HG02981 (cell line): ENCODE measurements at regions not wholly inside any gene's neighbourhood (a gene's known extent, or its start where the extent isn't known, plus 50 kb on each side); places are given as distances from the start of the nearest gene placed in this dataset.

Source experiments
- ATAC-seq: cut with Tn5 transposase; IDR thresholded peaks from one replicate; pipeline ENCODE4 v1.9.1; 2021; ENCODE audit warnings: mild to moderate bottlenecking, moderate library complexity; ENCODE audit not compliant: unreplicated experiment

GRCh38 chr2:65664931-65665330 is 232.5 kb upstream of the SPRED2 start:
- ATAC-seq, result no peak

DNA sequence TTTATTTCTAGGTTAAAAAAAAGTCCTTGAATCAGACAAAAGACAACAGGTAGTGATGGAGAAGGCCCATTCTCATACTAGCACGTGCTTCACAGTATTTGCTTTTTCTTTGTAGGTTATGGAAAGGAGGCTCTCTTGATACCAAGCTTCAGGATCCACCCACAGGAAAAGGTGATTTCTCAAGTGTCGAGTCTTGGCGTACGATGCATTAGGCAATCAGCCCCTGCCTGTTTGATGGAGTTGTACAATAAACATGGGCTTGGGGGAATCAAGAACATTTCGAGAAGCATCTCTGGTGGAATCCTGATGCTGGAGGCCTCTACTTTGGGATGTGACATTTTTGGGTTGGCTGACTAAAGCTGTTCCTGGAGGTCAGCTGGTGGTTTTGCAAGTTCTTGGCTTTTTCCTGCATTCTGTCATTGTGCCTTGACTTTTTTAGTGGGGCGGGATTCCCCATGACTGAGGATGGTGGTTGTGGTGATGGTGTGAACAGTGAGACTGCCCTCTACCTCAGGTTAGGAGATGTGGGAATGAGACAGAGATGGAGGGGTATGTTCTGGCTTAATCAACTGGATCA is 231.5 kb upstream of the SPRED2 start:
- no peak for ATAC-seq

DNA sequence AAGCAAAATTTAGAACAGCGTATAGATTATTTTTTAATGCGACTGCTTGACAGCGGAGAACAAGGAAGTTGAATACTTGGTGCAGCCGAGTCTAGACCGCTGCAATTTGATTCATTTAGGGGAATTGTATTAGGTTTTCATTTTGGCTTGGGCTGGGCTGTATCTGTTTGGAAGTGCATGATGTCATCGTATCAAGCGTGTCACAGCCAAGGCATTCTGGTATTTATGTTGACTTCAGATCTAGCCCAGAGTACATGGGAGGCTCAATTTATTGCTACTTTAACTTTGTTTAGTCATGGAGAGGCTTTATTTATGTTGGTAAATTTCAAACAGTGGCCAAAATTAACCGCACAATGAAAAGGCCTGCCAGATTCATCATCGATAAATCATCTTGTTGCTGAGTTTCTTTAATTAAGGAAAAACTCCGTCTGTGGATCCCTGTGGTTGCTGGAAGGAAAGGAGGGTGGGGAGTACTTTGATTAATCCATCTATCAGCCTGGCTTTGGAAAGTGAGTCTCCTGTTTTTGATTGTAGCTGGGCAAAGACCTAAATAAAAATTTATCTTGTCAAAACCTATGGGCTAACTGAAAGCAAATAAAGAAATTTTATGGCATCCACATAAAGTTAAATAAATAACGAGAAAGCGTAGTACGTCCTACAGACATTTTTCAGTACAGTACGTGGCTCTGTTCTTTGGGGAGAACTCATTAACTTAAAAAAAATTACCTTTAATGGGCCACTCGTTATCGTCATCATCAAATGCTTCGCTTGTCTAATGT is 230.4 kb upstream of the SPRED2 start:
- ATAC-seq, result no peak

GRCh38 chr2:65661980-65662653 is 229.7 kb upstream of the SPRED2 start:
- ATAC-seq, result no peak

- ATAC-seq, result no peak
Measured at GRCh38 chr2:65660340-65660739, 227.9 kb upstream of the SPRED2 start.

DNA sequence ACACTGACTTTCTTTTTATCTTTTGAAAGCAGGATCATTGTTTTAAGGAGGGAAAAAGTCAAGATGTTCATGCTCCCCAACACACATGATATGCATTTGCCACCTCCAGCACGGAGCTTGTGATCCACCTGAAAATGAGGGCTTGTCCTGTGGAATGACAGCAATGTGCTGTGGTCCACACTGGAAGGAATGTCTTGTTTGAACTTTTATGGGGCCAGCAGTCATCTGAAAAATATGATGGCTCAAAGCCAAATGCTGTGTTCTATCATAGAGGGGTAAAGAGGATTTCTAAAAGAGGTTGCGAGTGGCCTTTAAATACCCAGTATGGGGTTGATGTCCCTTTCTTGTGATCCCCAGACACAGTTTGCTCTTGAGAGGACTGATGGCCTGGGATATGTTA is 226.5 kb upstream of the SPRED2 start:
- ATAC-seq, result no peak

DNA sequence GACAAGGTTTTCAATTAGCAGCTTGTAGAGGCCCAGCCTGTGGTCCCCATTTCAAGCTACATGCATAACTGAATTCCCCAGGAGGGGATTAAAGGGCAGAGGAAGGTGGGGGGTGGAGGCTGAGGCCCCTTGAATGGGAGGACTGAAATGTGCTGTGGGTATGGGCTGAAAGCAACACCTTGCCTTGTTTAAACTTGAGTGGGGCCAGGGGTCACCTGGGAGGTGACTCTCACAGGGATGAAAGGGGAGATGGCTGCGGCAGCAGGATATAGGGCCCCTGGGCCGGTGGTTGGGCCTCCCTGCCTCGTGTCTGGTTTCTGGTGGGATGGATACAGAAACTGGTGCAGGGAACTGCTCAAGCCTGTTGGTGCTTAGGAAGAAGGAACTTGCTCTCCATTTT is 225.9 kb upstream of the SPRED2 start:
- ATAC-seq, result no peak

- no peak for ATAC-seq
Measured at GRCh38 chr2:65656160-65656718, 223.8 kb upstream of the SPRED2 start.

DNA sequence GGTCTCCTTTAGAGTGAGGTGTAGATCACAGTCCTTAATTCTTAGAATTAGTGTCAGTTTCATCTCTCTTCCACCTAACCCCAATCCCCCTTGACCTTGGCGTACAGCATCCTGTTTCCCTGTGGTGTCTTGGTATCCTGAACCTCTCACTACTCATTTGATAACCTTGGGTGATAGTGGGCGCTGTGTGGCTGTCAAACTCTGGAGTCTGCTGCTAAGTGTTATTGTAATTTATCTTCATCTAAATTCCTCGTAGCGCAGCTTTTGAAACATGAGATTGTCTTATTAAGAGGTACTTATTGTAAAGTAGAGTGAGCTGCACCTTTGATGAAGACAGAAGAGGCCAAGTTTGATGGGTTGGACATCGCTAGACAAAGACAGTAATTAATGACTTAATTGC is 222.6 kb upstream of the SPRED2 start:
- ATAC-seq, result no peak

- ATAC-seq, result no peak
Measured at GRCh38 chr2:65654496-65654895, 222.1 kb upstream of the SPRED2 start.

DNA sequence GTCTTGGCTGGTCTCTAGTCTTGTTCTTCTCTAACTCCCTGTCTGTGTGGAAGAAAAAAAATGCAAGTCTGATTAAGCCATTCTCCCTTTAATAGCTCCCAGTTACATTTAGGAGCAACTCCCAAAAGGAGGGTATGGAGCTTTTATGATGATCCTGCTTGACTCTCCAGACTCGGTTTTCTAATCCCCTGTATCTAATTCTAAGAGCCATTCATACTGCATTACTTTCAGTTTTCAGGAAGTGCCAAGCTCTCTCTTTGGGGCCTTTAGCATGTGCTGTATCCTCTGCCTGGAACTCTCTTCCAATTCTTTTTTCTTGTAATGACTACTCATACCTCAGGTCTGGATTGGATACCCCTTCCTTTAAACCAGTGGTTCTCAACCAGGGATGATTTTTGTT is 219.7 kb upstream of the SPRED2 start:
- no peak for ATAC-seq

GRCh38 chr2:65649811-65650589 is 217.6 kb upstream of the SPRED2 start:
- no peak for ATAC-seq

- ATAC-seq, result no peak
Measured at GRCh38 chr2:65647249-65647842, 214.9 kb upstream of the SPRED2 start.

DNA sequence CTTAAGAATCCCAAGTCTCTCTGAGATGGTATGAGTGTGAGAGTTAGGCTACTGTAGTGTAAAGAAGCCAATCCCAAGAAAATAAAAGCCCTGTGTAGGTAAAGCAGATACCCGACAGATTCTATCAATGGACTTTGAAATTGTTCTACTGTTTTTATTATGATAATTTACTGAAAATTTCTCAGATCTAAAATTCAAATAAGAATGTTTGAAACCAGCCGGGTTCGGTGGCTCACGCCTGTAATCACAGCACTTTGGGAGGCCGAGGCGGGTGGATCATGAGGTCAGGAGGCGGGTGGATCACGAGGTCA is 208.3 kb upstream of the SPRED2 start:
- ATAC-seq, result no peak

GRCh38 chr2:65639156-65639864 is 206.9 kb upstream of the SPRED2 start:
- no peak for ATAC-seq

DNA sequence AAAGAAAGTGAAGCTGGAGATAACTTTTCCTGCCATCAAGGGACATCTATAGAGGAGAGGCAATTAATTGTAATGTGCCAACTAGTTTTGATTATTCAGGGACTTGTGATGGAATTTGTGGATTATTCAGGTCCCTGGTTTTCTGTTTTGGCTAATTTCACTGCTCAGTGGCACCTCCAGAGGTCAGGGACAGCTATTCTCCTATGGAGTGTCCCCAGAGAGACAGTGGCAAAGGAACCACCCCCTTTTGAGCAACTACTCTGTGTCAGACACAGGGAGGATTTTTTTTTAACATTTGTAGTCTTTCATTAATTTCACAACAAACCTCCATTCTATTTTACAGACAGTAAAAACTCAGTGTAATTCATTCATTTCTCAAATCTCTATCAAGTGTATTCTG is 206.0 kb upstream of the SPRED2 start:
- ATAC-seq, result no peak

- no peak for ATAC-seq
Measured at GRCh38 chr2:65636813-65637483, 204.5 kb upstream of the SPRED2 start.

DNA sequence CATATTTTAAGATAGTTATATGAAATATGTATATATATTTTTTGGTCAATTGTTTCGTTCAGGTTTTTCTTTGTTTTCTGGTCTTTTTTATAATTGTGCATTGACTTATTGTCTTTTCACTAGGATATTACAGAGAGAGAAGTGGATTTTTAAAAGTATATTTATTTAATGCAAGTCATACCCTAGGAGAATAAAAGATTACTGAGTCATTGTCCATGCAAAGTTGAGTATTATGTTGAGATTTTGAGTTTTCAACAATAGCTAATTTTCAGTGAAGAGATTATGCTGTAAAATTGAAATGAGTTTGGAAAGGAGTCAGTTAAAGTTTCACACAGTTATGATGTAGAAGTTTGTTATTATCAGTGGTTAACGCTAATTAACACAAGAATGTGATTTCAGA is 203.6 kb upstream of the SPRED2 start:
- no peak for ATAC-seq

DNA sequence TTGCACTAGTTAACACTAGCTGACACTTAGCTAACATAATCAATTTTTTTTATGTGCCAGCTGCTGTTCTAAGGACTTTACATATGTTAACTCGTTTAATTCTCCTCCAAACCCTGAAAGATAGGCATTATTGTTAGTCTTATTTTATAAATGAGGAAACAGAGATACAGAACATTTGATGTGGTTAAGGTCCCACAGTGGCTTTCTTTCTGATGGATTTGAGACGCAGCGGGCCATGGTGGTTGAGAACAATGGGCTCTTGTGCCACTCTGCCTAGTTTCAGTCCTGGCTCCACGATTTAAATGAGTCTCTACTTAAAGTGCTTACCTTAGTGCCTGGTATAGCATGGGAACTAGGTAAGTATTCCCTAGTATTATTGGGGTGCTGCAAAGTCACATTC is 201.9 kb upstream of the SPRED2 start:
- no peak for ATAC-seq

DNA sequence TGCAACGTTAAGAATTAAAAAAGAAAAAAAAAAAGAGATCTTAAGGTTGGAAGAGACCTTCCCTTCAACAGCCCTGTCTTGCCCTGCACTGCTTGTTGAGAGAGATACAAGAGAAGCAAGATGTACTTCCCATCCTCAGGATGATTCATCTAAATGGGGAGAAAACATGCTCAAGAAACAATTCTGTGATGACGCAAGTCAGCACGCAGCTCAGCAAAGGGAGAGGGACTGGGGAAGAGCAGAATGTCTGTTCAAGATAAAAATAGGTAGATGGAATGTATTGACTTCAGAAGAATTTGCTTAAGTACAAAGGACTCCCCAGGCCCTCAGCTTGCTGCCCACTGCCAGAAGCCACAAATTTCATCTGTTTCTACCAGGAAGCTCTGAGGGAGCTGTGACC is 198.2 kb upstream of the SPRED2 start:
- no peak for ATAC-seq
